NB4 (cell line): ENCODE measurements at regions not wholly inside any gene's neighbourhood (a gene's known extent, or its start where the extent isn't known, plus 50 kb on each side); places are given as distances from the start of the nearest gene placed in this dataset.

Experiments
- MYC ChIP-seq: IDR thresholded peaks from 2 replicates; pipeline ENCODE4 v1.6.1; 2011; ENCODE audit warnings: low read depth, low read length
- POLR2A ChIP-seq: IDR thresholded peaks from 2 replicates; pipeline ENCODE4 v1.6.1; 2011; ENCODE audit warnings: mild to moderate bottlenecking; ENCODE audit not compliant: insufficient read length; ENCODE audit errors: extremely low read depth
- TF ChIP-seq, protein P1 (sequence below): IDR thresholded peaks from 2 replicates; pipeline ENCODE4 v1.6.1; 2011; ENCODE audit warnings: low read depth, low read length
- TF ChIP-seq, protein P2 (sequence below): IDR thresholded peaks from one replicate; pipeline ENCODE4 v1.5.1; 2012; ENCODE audit warnings: low read depth, low read length

DNA sequence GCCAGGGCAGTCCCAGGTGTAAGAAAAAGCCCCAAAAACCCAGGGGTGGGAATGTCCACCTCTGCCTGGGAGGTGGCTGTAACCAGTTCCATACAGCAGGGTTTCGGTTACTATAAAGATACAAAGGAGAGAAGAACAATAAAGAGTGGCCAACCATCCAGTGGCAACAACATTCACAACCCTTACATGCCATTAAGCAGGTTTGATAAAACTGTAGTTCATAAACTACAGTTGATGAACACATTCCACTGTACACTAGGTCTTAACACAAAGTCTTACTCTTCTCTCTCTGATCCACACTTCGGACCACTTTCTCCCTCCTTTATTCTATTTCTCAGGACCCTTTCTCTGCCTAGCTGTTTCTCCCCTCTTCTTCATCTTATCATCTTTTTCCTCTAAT lies 152.0 kb downstream of the TLE3 start:
- TF ChIP-seq, protein P1, sequence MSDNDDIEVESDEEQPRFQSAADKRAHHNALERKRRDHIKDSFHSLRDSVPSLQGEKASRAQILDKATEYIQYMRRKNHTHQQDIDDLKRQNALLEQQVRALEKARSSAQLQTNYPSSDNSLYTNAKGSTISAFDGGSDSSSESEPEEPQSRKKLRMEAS, result no peak
- TF ChIP-seq, protein P2, sequence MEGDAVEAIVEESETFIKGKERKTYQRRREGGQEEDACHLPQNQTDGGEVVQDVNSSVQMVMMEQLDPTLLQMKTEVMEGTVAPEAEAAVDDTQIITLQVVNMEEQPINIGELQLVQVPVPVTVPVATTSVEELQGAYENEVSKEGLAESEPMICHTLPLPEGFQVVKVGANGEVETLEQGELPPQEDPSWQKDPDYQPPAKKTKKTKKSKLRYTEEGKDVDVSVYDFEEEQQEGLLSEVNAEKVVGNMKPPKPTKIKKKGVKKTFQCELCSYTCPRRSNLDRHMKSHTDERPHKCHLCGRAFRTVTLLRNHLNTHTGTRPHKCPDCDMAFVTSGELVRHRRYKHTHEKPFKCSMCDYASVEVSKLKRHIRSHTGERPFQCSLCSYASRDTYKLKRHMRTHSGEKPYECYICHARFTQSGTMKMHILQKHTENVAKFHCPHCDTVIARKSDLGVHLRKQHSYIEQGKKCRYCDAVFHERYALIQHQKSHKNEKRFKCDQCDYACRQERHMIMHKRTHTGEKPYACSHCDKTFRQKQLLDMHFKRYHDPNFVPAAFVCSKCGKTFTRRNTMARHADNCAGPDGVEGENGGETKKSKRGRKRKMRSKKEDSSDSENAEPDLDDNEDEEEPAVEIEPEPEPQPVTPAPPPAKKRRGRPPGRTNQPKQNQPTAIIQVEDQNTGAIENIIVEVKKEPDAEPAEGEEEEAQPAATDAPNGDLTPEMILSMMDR, result no peak
- TF ChIP-seq POLR2A (no peak), MYC (no peak)
